ENCODE measurements at regions not wholly inside any gene's neighbourhood (a gene's known extent, or its start where the extent isn't known, plus 50 kb on each side); places are given as distances from the start of the nearest gene placed in this dataset.

- no peak overlapping the region for H3K27ac Mint-ChIP-seq (ENCODE audit: unreplicated experiment)
- no peak overlapping the region for H3K4me3 Mint-ChIP-seq (ENCODE audit: unreplicated experiment)
These were observed 431.1 kb upstream of the KLF6 start for GRCh38 chr10:4215963-4216575.

GRCh38 chr10:4215485-4215884 is 430.5 kb upstream of the KLF6 start:
- no peak for DNase-seq (ENCODE audit: low spot score)
- no peaks in the 10 kb centered on the region for H3K36me3 Mint-ChIP-seq (ENCODE audit: low read depth, unreplicated experiment)
- no peaks in the 10 kb centered on the region for H3K9me3 Mint-ChIP-seq (ENCODE audit: unreplicated experiment)
- no peak for TF ChIP-seq CTCF (IDR thresholded peaks at IDR 0.05; ENCODE audit: unreplicated experiment)
- H3K27ac Mint-ChIP-seq (ENCODE audit: unreplicated experiment): no peak overlapping the region
- H3K4me1 Mint-ChIP-seq (ENCODE audit: unreplicated experiment): peaks cover under 1% of the 10 kb centered on the region
- H3K27me3 Mint-ChIP-seq (ENCODE audit: unreplicated experiment): no peaks in the 10 kb centered on the region
- no peak overlapping the region for H3K4me3 Mint-ChIP-seq (ENCODE audit: unreplicated experiment)

More at GRCh38 chr10:4215963-4216575, 431.1 kb upstream of the KLF6 start:
- Mint-ChIP-seq H3K27me3 (ENCODE audit: unreplicated experiment) (no peaks in the 10 kb centered on the region), H3K36me3 (ENCODE audit: low read depth, unreplicated experiment) (no peaks in the 10 kb centered on the region), H3K9me3 (ENCODE audit: unreplicated experiment) (no peaks in the 10 kb centered on the region), H3K4me1 (ENCODE audit: unreplicated experiment) (peaks cover 4% of the 10 kb centered on the region)
- TF ChIP-seq CTCF (IDR thresholded peaks at IDR 0.05; ENCODE audit: unreplicated experiment): no peak
- DNase-seq (ENCODE audit: low spot score): no peak

- H3K27me3 Mint-ChIP-seq (ENCODE audit: unreplicated experiment): no peaks in the 10 kb centered on the region
- H3K9me3 Mint-ChIP-seq (ENCODE audit: unreplicated experiment): no peaks in the 10 kb centered on the region
- H3K36me3 Mint-ChIP-seq (ENCODE audit: low read depth, unreplicated experiment): no peaks in the 10 kb centered on the region
- no peak for DNase-seq (ENCODE audit: low spot score)
- H3K27ac Mint-ChIP-seq (ENCODE audit: unreplicated experiment): no peak overlapping the region
- no peaks in the 10 kb centered on the region for H3K4me1 Mint-ChIP-seq (ENCODE audit: unreplicated experiment)
- TF ChIP-seq CTCF (IDR thresholded peaks at IDR 0.05; ENCODE audit: unreplicated experiment): no peak
- H3K4me3 Mint-ChIP-seq (ENCODE audit: unreplicated experiment): no peak overlapping the region
These were observed 429.9 kb upstream of the KLF6 start for GRCh38 chr10:4214908-4215307.

- no peak overlapping the region for H3K4me3 Mint-ChIP-seq (ENCODE audit: unreplicated experiment)
- H3K27me3 Mint-ChIP-seq (ENCODE audit: unreplicated experiment): no peaks in the 10 kb centered on the region
- DNase-seq (ENCODE audit: low spot score): no peak
- TF ChIP-seq CTCF (IDR thresholded peaks at IDR 0.05; ENCODE audit: unreplicated experiment): no peak
- H3K27ac Mint-ChIP-seq (ENCODE audit: unreplicated experiment): no peak overlapping the region
- no peaks in the 10 kb centered on the region for H3K9me3 Mint-ChIP-seq (ENCODE audit: unreplicated experiment)
- H3K4me1 Mint-ChIP-seq (ENCODE audit: unreplicated experiment): no peaks in the 10 kb centered on the region
- H3K36me3 Mint-ChIP-seq (ENCODE audit: low read depth, unreplicated experiment): no peaks in the 10 kb centered on the region
These were observed 428.4 kb upstream of the KLF6 start for GRCh38 chr10:4213441-4213840.

- H3K4me1 Mint-ChIP-seq (ENCODE audit: unreplicated experiment): no peaks in the 10 kb centered on the region
- DNase-seq (ENCODE audit: low spot score): no peak
- H3K36me3 Mint-ChIP-seq (ENCODE audit: low read depth, unreplicated experiment): no peaks in the 10 kb centered on the region
- H3K27ac Mint-ChIP-seq (ENCODE audit: unreplicated experiment): no peak overlapping the region
- TF ChIP-seq CTCF (IDR thresholded peaks at IDR 0.05; ENCODE audit: unreplicated experiment): no peak
- H3K27me3 Mint-ChIP-seq (ENCODE audit: unreplicated experiment): no peaks in the 10 kb centered on the region
- H3K4me3 Mint-ChIP-seq (ENCODE audit: unreplicated experiment): no peak overlapping the region
- H3K9me3 Mint-ChIP-seq (ENCODE audit: unreplicated experiment): no peaks in the 10 kb centered on the region
These were observed 427.2 kb upstream of the KLF6 start for GRCh38 chr10:4212111-4212630.

All from endothelial cell (in vitro differentiated cells).